AG04449 (cell line): ENCODE measurements at regions not wholly inside any gene's neighbourhood (a gene's known extent, or its start where the extent isn't known, plus 50 kb on each side); places are given as distances from the start of the nearest gene placed in this dataset.

Experiments used
- CTCF ChIA-PET: fragments of 350-600 bp; formaldehyde crosslinking; extraction: SDS; loops from one replicate; lab custom pipeline; 2021; ENCODE audit warnings: antibody characterized with exemption; lab: Yijun Ruan, JAX
- POLR2A ChIA-PET: fragments of 400-600, 350-600 bp; formaldehyde crosslinking; extraction: SDS; loops from one replicate; lab custom pipeline; 2020; ENCODE audit warnings: antibody characterized with exemption, inconsistent platforms; lab: Yijun Ruan, JAX
- DNase-seq: peaks from one replicate; pipeline ENCODE4 v3.0.0-alpha.2; 2010; ENCODE audit warnings: low read depth, low spot score
- H3K4me3 ChIP-seq: 2 replicates; pipeline ENCODE4 v1.5.1; 2011; ENCODE audit warnings: low read depth, mild to moderate bottlenecking, control low read depth, low read length
- TF ChIP-seq, protein P1 (sequence below): IDR thresholded peaks from one replicate; pipeline ENCODE4 v1.5.1; 2011; ENCODE audit warnings: mild to moderate bottlenecking, moderate library complexity, low read length, control low read depth, inconsistent platforms; ENCODE audit not compliant: insufficient read depth; ENCODE audit errors: missing control alignments

DNA sequence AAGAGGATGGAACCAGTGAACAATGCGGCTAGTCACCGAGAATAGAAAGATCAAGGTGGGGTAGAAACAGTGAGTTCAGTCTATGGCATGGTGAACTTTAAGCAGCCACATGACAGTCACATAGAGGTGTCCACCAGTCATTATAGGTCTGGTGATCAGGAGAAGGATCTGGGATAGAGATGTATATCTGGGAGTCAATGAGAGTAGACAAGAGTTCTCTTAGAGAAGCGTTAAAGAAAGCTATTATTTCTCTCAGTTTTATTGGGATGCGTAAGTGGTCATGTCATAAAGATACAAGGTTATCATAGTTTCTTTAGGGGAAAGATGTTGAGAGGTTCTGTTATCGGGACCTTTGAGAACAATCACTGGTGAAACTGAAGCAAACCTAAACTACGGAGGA is 136.1 kb upstream of the SLC38A2 start:
- ChIA-PET CTCF (interaction anchor here (1.0 kb wide), 2 partner anchors 11 to 15 kb away, joined by 4 read pairs; no protein-coding TSS in a partner anchor), POLR2A (no interaction called here)
- no peak for DNase-seq
- TF ChIP-seq, protein P1, sequence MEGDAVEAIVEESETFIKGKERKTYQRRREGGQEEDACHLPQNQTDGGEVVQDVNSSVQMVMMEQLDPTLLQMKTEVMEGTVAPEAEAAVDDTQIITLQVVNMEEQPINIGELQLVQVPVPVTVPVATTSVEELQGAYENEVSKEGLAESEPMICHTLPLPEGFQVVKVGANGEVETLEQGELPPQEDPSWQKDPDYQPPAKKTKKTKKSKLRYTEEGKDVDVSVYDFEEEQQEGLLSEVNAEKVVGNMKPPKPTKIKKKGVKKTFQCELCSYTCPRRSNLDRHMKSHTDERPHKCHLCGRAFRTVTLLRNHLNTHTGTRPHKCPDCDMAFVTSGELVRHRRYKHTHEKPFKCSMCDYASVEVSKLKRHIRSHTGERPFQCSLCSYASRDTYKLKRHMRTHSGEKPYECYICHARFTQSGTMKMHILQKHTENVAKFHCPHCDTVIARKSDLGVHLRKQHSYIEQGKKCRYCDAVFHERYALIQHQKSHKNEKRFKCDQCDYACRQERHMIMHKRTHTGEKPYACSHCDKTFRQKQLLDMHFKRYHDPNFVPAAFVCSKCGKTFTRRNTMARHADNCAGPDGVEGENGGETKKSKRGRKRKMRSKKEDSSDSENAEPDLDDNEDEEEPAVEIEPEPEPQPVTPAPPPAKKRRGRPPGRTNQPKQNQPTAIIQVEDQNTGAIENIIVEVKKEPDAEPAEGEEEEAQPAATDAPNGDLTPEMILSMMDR: no peak
- H3K4me3 ChIP-seq: no peak overlapping the region

DNA sequence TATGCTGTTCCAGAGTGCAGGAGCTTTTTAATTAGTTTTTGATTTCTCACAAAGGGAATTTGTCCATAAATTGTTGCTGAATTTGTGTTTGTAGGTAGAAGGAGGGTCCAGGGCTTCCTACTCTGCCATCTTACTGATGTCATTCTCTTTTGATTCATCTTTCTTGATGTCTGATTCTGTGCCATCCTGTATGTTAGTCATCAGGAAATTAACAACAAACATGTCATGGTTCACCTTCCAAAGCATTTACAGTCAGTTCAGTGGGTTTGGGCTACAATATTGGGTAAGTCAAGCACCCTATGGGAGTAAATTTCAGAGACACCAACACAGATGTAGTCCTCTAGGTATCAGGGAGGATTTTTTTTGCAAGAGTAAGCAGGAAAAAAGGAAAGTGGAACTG is 135.2 kb upstream of the SLC38A2 start:
- TF ChIP-seq, protein P1: no peak
- no peak overlapping the region for H3K4me3 ChIP-seq
- DNase-seq: no peak
- CTCF ChIA-PET: no interaction called here
- POLR2A ChIA-PET: no interaction called here

DNA sequence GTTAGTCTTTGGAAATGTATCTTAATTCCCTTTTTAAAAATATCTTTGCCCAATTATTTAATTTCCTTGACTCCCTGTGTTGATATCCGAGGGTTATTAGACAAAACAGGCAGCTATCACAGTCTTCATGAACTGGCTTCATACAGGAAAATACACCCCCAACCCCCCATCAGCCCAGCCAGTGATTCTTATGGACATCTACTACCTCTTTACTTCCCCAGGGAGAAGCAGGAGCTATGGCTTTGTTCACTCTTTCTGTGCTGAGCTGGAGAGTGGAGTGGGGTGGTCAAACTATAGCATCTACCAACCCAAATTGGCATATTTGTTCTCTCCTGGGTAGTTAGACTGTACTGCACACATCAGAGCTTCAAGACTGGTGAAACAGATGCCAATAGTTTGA is 134.4 kb upstream of the SLC38A2 start:
- TF ChIP-seq, protein P1: no peak
- ChIA-PET CTCF (interaction anchor here (1.1 kb wide), 1 partner anchor 14 kb away, joined by 3 read pairs; no protein-coding TSS in a partner anchor), POLR2A (no interaction called here)
- no peak for DNase-seq
- H3K4me3 ChIP-seq: no peak overlapping the region

DNA sequence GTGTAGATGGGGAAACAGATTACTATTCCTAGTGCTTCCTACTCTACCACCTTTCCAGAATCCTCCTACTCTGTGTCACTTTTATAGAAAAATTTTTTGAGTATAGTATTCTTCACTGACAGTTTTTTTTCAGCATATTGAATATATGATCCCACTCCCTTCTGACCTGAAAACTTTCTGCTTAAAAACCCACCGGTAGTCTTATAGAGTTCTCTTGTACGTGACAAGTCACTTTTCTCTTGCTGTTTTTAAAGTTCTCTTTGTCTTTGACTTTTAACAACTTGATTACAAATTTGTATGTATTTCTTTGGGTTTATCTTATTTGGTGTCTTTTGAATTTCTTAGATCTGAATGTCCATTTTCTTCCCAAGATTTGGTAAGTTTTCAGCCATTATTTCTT is 133.6 kb upstream of the SLC38A2 start:
- TF ChIP-seq, protein P1: no peak
- CTCF ChIA-PET: interaction anchor here (1.1 kb wide), 1 partner anchor 15 kb away, joined by 3 read pairs; no protein-coding TSS in a partner anchor
- no peak overlapping the region for H3K4me3 ChIP-seq
- POLR2A ChIA-PET: no interaction called here
- DNase-seq: no peak

DNA sequence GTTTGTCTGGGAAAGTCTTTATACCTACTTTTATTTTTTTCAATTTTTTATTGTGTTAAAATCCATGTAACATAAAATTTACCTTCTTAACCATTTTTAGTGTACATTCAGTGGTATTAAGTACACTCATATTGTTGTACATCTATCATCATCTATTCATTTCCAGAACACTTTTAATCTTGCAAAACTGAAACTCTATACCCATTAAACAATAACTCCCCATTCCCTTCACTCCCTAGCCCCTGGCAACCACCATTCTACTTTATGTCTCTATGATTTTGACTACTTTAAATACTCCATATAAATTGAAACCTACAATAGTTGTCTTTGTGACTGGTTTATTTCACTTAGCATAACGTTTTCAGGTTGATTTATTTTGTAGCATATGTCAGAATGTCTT is 131.9 kb upstream of the SLC38A2 start:
- no peak for DNase-seq
- no peak overlapping the region for H3K4me3 ChIP-seq
- ChIA-PET CTCF (interaction anchor here (1.2 kb wide), 1 partner anchor 10 kb away, joined by 3 read pairs; no protein-coding TSS in a partner anchor), POLR2A (no interaction called here)
- TF ChIP-seq, protein P1: no peak

DNA sequence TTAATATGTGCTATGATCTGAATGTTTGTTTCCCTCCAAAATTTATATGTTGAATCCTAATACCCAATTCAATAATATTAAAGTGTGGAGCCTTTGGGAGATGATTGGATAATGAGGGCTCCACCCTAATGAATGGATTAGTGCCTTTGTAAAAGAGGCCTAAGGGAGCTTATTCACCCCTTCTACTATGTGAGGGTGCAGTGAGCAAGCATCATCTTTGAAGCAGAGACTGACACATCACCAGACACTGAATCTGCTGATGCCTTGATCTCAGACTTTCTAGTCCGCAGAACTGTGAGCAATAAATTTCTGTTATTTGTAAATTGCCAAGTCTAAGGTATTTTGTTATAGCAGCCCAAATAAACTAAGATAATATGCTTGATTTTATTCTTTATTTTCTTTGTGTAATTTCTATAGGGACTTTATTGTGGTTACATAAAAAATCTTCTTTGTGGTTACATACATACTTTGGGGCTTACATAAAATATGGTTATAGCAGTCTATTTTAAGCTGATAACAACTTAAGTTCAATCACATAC is 131.1 kb upstream of the SLC38A2 start:
- DNase-seq: no peak
- no peak overlapping the region for H3K4me3 ChIP-seq
- ChIA-PET POLR2A (no interaction called here), CTCF (no interaction called here)
- TF ChIP-seq, protein P1: no peak
